Pancreas (tissue), 10 donors: ENCODE measurements at regions not wholly inside any gene's neighbourhood (a gene's known extent, or its start where the extent isn't known, plus 50 kb on each side); places are given as distances from the start of the nearest gene placed in this dataset.
"Not testable (repeated sequence)": the region's sequence is repeated elsewhere in the genome, so short reads cannot be mapped to it uniquely, and the experiment has no call there.

Experiments used
- ATAC-seq, 4 donors: fragments of 200-7000 bp; cut with Tn5 transposase; one replicate each; pipeline versions ENCODE4 v1.8.0 to v1.9.1; 2020; ENCODE audit warnings: mild to moderate bottlenecking in 4 of 4, moderate library complexity in 4 of 4
- DNase-seq, 6 donors: peaks; one replicate each; pipeline ENCODE4 v3.0.0-alpha.2; 2020
- FAIRE-seq: peaks from 2 replicates; lab custom pipeline; 2012; peaks lifted over from hg19 to GRCh38; lab: Jason Lieb, UNC
- H3K27ac ChIP-seq, 4 donors: fragments of 200-600 bp; sonication (generic); 1 replicate in 3 of 4; 2 replicates in 1 of 4; pipeline versions ENCODE4 v1.5.0 to v1.8.0; 2020
- H3K27me3 ChIP-seq, 4 donors: fragments of 200-600 bp; one replicate each; pipeline ENCODE4 v1.8.0; 2021
- H3K36me3 ChIP-seq, 3 donors: fragments of 200-600 bp; sonication (generic) in 1 of 3; one replicate each; pipeline versions ENCODE4 v1.5.0 to v1.8.0; 2020 to 2021
- H3K4me1 ChIP-seq, 3 donors: fragments of 200-600 bp; one replicate each; pipeline ENCODE4 v1.8.0; 2021
- H3K4me3 ChIP-seq, 4 donors: fragments of 200-600 bp; sonication (generic) in 2 of 4; one replicate each; pipeline versions ENCODE4 v1.5.0 to v1.8.0; 2020 to 2021
- H3K9me3 ChIP-seq, 4 donors: fragments of 200-600 bp; one replicate each; pipeline ENCODE4 v1.8.0; 2021
- CTCF ChIP-seq, 4 donors: fragments of 200-600 bp; sonication (generic) in 3 of 4; IDR thresholded peaks; one replicate each; pipeline versions ENCODE4 v1.5.0 to v1.8.0; 2021; ENCODE audit warnings: antibody characterized with exemption in 4 of 4
- WGBS, 2 donors: extraction: QIAGEN DNeasy Blood & Tissue Kit; methylation state at CpG; one replicate each; pipeline ENCODE4 v1.1.7; 2013; 5-methylcytosine and 5-hydroxymethylcytosine counted together
- intact Hi-C, 3 donors: fragments of 100-400 bp; cut with DNase I; formaldehyde crosslinking; loops; one replicate each; pipeline versions ENCODE4 v1.11.1 to v1.14.2; 2022
- donor health status: healthy with polysubstance abuse.
- donor health status: DM: no; HTN: no; CAD: no; lungs with moderate emphysema.
- donor health status: DM: no; HTN: no; CAD: no.
- donor health status: control.
- donor health status: control.
- donor health status: Bipolar disorder and iron deficiency.
- donor health status: DM: yes; HTN: yes; CAD: no.
- donor health status: DM: no; HTN: no; CAD: no.
- donor health status: DM: no; HTN: no; CAD: no.
- donor health status: DM: yes; HTN: yes; CAD: no.

- no peak for TF ChIP-seq CTCF (IDR thresholded peaks at IDR 0.05)
- 87 to 88% methylated on average over 19 of the region's 19 CpGs for WGBS, 2 donors
- H3K36me3 ChIP-seq = no peaks in the 10 kb centered on the region
- no peak for FAIRE-seq
- no peaks in the 10 kb centered on the region for H3K27me3 ChIP-seq
- H3K4me1 ChIP-seq = no peaks in the 10 kb centered on the region
- ATAC-seq = no peak
- no peak overlapping the region for H3K27ac ChIP-seq
- H3K4me3 ChIP-seq = peak overlapping the region in 1 of 4 donors; percentile 47
- no peaks in the 10 kb centered on the region for H3K9me3 ChIP-seq
- peak in 2 of 6 donors; percentile 29 to 76 for DNase-seq
- intact Hi-C loops = no loop called here
Measured at GRCh38 chr10:64041989-64042490, 520.8 kb downstream of the REEP3 start.

- Histone ChIP-seq H3K9me3 (no peaks in the 10 kb centered on the region), H3K4me1 (no peaks in the 10 kb centered on the region), H3K27ac (no peak overlapping the region), H3K27me3 (no peaks in the 10 kb centered on the region), H3K4me3 (no peak overlapping the region), H3K36me3 (no peaks in the 10 kb centered on the region)
- no peak for TF ChIP-seq CTCF (IDR thresholded peaks at IDR 0.05)
- 95 to 96% methylated on average over 2 of the region's 2 CpGs for WGBS, 2 donors
- no peak for FAIRE-seq
- no peak for ATAC-seq
- intact Hi-C loops = no loop called here
- no peak for DNase-seq
Measured at GRCh38 chr10:64044098-64044497, 522.9 kb downstream of the REEP3 start.

GRCh38 chr10:64044957-64045632 lies 523.9 kb downstream of the REEP3 start:
- FAIRE-seq, ATAC-seq, H3K27me3 ChIP-seq, H3K9me3 ChIP-seq, H3K4me1 ChIP-seq, DNase-seq, H3K4me3 ChIP-seq, intact Hi-C loops, H3K27ac ChIP-seq, H3K36me3 ChIP-seq: not testable (repeated sequence)
- WGBS, 2 donors = 78 to 85% methylated on average over 16 of the region's 16 CpGs

- FAIRE-seq (no peak), ATAC-seq (no peak), DNase-seq (no peak)
- no peaks in the 10 kb centered on the region for H3K9me3 ChIP-seq
- no peak overlapping the region for H3K27ac ChIP-seq
- intact Hi-C loops = no loop called here
- no peak overlapping the region for H3K4me3 ChIP-seq
- no peaks in the 10 kb centered on the region for H3K4me1 ChIP-seq
- no peaks in the 10 kb centered on the region for H3K36me3 ChIP-seq
- no peaks in the 10 kb centered on the region for H3K27me3 ChIP-seq
- TF ChIP-seq CTCF (IDR thresholded peaks at IDR 0.05) = no peak
Measured at GRCh38 chr10:64054392-64054791, 533.2 kb downstream of the REEP3 start.

GRCh38 chr10:64059884-64060283 lies 538.7 kb downstream of the REEP3 start:
- H3K9me3 ChIP-seq = no peaks in the 10 kb centered on the region
- ATAC-seq (no peak), FAIRE-seq (no peak), DNase-seq (no peak)
- intact Hi-C loops = no loop called here
- H3K4me3 ChIP-seq = no peak overlapping the region
- 58 to 67% methylated on average over 1 of the region's 1 CpG for WGBS, 2 donors
- no peaks in the 10 kb centered on the region for H3K27me3 ChIP-seq
- no peaks in the 10 kb centered on the region for H3K36me3 ChIP-seq
- H3K27ac ChIP-seq = no peak overlapping the region
- no peaks in the 10 kb centered on the region for H3K4me1 ChIP-seq
- TF ChIP-seq CTCF (IDR thresholded peaks at IDR 0.05) = no peak
